ENCODE measurements at regions not wholly inside any gene's neighbourhood (a gene's known extent, or its start where the extent isn't known, plus 50 kb on each side); places are given as distances from the start of the nearest gene placed in this dataset.
"Not testable (repeated sequence)": the region's sequence is repeated elsewhere in the genome, so short reads cannot be mapped to it uniquely, and the experiment has no call there.

DNA sequence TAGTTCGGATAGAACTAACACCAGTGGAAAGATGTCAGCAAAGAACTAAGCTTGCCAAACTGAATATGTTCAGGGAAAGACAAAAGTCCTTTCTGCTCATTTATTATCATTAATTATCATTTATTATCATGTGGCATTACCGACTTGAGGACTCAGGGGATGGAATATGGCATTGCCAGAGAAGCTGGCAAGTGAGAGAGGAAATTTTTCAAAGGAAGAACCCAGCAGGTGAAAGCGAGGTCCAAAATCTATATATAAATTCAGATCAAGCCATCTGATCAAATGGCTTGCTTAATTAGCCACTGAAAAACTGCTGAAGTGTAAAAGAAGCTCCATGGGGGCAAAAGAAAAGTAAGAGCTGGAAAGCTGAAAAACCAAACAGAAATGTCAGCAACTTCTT is 1049.6 kb upstream of the SEMA6A start:
- no peak for DNase-seq (ENCODE audit: low spot score)

DNA sequence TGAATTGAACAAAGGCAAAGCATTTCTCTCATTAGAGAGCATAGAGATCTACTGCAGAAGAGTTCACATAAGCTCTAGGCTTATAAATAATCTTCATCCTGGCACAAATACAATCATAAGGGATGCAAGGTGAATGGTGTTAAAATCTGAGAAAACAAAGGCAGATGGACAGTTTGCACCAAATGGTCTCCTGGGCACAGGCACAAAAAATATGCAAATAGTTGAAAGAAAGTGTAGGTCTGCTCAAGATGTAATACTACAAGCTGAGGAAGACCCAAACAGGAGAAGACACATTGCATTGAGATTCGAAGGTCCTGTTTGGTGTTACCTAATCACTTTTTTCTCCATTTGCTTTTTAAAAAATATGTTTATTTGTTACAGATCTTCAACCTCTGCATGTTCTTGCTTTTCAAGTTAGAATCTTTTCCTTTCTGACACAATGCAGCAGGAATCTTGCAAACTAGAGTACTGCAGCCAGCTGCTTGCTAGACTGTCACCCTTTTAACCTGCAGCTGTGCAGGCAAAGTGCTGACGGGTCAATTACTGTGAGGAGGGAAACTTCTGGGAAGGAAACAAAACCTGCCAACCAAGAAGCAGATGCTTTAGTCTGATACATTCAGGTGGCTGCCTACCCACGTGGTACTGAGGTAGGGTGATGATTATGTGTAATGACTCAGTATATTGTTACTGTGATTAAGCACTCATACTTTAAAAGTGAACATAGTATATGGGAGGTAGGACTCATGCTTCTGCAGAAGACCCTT is 1048.6 kb upstream of the SEMA6A start:
- DNase-seq (ENCODE audit: low spot score) = no peak

DNA sequence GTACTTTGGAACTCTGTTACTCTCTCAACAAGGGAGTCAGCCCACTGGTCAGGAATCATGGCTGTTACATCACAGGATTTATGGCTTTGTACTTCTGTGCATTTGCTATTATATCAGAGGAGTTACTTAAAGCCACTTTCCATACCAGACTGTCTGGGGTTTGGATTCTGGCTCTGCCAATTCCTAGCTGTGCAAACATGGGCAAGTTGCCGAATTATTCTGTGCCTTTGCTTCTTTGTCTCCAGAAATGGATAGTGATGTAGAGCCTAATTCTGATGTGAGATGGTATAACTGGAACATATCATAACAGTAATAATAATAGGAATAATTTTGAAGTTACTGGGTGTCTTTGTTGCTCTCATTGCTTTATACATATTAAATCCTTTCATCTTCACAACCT is 1047.3 kb upstream of the SEMA6A start:
- no peak for DNase-seq (ENCODE audit: low spot score)

DNA sequence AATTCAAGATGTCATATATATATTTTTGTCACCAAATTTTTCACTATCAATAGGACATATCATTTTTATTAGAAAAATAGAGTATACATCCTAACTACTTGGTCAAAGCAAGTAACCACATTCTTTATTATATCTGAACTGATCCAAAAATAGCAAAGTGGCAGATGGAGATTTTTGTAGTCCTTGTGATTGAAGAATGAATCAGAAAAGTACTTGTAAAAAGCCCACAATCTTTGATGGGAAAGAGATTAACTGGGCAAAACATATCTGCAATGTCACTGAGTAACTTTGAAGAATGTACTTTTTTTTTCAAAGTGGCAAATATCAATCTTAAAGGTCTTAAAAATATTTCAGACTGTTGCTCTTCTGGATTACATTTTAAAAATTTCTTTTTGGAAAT is 1040.6 kb upstream of the SEMA6A start:
- DNase-seq (ENCODE audit: low spot score) = no peak

DNA sequence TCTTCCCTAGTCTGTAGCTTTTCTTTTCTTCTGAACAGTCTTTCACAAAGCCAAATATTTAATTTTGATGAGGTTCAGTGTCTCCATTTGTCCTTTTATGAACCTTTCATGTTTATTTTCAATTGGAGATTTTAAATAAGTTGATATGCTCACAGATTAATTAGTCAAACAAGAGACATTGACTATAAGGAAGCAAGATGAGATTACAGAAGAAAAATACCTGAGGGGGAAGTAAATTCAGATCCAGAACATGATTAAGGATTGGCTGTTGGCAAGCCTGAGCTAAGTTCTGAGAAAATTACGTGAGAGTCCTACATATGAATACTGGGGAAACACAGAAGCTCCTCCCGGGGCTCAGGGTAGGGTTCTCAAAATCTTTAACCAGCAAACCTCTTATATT is 1039.8 kb upstream of the SEMA6A start:
- DNase-seq (ENCODE audit: low spot score) = no peak

DNA sequence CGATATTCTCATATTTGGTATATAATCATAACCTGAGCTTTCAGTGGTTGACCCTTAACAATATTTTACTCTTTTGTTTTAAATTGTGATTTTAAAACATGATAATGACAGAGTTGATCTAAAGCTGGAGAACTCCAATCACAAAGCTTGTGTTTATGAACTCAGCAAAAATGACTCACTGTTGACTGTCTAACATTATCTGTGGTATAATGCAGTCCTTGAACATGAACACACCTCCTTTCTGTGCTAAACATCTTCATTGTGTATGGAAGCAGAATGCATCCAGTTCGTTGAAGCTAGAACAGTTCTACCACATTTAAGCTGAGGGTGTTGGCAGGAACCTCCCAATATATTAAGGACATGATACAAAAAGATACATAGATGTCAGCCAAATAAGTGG is 1030.2 kb upstream of the SEMA6A start:
- DNase-seq (ENCODE audit: low spot score) = no peak

DNA sequence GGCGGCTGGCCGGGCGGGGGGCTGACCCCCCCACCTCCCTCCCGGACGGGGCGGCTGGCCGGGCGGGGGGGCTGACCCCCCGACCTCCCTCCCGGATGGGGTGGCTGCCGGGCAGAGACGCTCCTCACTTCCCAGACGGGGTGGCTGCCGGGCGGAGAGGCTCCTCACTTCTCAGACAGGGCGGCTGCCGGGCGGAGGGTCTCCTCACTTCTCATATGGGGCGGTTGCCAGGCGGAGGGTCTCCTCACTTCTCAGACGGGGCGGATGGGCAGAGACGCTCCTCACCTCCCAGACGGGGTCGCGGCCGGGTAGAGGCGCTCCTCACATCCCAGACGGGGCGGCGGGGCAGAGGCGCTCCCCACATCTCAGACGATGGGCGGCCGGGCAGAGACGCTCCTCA is 1025.2 kb upstream of the SEMA6A start:
- not testable (repeated sequence) for DNase-seq (ENCODE audit: low spot score)

DNA sequence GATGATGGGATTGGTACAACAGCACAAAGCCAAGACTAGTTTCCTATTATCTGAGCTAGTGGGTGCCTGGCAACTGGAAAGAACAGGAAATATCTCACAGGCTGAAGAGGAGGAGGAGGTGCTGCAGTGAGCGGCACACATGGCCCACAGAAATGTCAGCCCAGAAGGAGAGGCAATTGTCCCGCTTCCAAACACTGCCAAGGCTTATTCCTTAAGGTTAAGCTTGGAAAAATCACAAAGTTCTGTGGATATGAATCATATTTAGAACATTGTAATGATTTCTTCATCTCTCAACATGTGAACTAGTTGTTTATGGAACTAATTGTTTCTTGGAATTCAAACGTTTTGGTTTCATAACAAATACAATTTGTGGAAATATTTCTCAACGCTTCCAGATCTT is 1019.5 kb upstream of the SEMA6A start:
- DNase-seq (ENCODE audit: low spot score) = no peak

DNA sequence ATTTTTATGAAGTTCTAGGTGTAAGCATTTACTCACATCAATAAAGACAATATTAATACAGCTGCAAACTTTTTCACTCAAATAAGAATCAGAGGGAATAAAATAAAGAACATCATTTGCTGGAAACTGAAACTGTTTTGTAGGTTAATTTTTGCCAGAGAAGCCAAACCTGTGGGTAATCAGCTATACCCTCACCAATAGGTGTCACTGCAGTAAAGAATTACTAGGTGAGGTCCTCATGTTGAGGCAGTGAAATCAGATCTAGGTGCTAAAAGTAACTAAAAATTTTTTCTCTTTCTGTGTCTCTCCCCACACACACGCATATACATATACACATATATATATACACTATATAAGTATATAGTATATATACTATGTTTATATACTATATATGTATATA is 1016.3 kb upstream of the SEMA6A start:
- no peak for DNase-seq (ENCODE audit: low spot score)

DNA sequence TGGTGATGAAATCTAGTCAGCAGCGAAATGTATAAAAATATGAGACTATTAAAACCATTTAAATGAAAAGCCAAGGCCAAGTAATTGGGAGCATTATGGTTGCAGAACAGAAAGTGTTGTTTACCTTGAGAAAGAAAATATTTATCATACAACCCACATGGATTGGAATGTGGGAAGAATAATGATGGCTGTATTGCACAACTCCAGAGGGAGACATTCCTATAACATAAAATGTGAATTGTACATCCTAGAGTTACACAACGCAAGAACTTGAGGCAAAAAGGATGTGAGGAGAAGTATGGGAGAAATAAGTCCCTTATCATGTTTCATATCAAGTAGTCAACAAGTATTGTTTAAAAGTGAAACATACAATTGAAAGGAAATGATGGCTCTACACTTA is 1014.0 kb upstream of the SEMA6A start:
- DNase-seq (ENCODE audit: low spot score) = no peak

DNA sequence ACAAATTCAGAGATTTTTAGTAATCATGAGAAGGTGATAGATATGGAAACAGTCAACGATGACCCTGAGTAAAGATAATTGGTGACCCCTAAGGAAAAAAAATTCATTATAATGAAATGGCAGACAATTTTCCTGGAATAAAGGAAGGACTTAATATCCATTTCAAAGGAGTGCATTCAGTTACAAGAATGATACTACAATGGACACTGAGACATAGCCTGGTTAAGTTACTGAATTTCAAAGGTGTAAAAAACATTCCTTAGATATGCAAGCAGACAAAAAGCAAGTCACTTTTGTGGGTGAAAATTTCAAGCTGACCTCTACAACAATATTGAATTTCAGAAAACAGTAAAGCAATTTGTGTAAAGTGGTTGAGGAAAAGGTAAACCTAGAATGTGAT is 1012.5 kb upstream of the SEMA6A start:
- no peak for DNase-seq (ENCODE audit: low spot score)

DNA sequence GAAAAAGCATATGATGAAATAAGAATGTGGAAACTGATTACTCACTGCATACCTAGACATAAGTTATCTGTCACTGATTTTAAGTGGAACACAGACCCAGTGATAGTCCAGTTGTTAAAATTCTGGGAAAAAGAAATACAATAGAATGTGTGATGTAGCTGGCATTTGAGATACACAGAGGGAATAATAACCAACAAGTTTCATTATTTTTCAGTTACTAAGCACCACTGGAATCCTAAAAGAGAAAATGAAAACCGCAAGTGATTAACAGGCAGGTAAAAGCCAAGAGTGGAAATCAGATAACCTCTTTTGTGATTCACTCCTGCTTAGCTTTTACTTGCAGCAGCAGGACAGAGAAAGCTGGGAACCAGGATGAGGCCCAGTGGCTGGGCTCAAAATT is 994.0 kb upstream of the SEMA6A start:
- DNase-seq (ENCODE audit: low spot score) = no peak

DNA sequence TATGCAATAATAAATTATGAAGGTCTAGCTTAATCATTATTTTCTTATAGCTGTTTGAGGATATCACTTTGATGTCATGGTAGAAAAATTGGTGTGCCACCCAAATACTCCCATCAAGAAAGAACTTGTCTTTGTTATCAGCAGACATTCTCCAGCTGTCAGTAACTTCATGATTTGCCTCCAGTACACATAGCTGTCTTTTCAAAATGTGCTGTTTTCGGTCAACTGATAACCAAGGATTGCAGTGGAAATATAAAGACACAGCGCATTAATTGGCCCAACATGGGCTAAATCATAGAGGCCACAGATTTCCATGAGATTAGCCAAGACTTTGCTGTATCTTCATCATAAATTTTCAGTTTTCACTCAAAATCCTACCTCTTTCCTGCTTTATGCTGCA is 993.5 kb upstream of the SEMA6A start:
- no peak for DNase-seq (ENCODE audit: low spot score)

DNA sequence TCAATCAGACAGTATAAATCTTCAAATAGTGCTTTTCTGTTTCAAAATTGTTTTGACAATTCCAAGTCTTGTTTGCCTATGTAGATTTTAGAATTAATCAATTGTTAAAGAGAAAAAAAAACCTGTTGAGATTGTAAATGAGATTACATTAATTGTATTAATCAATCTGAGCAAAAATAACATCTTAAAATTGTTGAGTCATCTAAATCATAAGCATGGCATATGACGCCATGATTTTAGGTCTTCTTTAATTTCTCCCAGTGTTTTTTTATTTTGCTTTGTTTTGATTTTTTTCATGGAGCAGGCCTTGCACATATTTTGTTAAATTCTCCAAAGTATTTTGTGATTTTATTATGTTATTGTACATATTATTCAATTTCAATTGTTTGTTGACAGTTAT is 988.0 kb upstream of the SEMA6A start:
- DNase-seq (ENCODE audit: low spot score) = no peak

DNA sequence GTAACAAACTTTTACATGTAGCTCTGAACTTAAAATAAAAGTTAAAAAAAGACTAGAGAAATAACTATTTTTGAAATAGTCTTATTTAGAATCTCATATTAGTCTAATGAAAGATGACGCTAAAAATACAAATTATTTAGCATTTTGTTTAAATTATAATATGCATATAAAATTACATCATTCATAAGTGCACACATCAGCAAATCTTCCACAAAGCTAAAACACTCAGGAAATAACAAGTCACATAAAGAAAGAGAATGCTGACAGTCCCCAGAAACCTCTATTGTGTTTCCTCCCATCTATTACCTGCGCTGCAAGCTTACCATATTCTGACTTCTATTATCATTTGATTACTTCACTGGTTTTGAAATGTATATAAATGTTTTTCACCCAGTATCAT is 986.9 kb upstream of the SEMA6A start:
- DNase-seq (ENCODE audit: low spot score) = no peak

DNA sequence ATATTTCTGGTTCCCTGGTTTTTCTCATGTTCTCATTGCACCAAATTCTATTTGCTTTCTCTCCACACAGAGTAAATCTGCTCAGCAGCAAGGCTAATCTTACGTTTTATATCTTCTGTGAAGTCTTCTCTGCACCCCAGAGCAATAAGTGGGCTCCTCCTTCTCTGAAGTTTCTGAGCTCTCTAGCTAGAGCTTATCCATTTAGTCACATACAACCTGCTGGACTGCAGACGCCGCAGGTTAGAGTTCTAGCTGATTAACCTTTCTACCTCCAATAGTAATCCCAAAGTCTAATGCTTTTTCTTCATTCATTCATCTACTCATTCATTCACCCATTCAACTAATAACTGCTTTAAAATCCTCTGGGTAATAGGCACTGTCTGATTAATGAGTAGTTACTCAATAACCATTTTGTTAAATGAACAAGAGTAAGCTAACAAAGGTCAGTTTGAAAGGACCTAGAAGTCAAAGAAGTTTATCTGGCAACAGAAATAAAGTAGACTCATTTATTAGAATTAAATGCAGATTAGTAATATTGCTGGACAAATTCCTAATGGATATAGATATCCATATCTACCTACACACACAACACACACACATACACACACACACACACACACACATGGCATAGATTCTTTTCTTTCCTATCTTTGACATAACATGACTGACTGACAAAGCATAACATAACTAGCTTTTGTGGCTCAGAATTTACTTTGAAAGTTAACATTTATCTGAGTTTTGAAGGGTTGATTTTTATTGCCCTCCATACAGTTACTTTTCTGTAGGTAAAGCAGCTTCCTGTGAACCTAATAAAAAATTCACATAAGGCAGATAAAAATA is 984.6 kb upstream of the SEMA6A start:
- DNase-seq (ENCODE audit: low spot score) = no peak

DNA sequence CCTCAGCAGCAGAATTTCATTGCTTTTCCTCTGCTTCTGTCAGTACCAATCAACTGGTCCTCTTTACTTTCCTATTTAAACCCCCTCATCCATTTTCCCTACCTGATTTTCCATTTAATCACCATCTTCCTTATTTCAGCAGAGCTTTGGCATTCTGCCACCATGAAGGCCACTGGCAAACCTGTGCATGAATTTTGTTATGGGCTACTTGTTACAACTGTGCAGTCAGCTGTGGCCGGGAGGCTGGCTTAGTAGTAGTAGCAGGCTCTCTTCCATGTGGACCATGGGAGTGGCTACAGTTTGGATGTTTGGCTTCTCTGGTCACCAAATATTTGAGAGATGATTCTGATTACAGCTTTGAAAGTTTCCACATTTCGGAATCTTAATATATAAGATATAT is 976.6 kb upstream of the SEMA6A start:
- DNase-seq (ENCODE audit: low spot score) = no peak

DNA sequence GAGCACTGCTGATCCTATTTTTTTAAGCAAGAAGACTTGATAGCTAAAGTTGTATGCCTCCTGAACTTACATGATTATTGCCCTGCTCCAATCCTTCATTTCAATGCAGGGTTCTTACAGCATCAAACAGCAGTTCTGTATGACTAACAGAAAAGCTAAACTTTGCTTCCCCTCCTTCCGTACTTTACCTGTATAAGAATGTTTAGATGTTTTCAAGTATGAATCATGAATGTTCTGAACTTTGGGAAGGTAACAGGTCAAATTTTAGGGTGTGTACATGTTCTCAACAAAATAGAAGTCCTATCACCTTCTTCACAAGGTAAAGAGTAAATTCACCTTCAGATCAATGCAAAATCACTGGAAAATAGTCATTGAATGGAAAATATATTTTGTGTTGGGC is 972.6 kb upstream of the SEMA6A start:
- DNase-seq (ENCODE audit: low spot score) = no peak

DNA sequence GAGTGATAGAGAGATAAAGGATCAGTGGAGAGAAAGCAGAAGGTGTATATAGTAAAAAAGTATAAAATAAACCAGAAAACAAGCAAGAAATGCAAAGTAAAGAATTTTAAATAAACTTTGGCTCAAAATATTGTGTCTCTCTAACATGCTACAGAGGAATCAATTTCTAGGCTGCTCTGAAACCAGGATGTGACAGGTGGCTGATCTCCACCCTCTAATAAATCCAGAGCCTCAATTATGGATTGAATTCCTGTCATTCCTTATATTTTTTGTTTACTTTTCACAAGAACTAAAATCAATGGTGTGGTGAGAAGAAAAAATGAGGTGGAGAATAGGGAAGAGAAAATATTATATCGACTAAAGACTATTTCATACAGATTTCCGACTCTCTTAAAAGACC is 965.1 kb upstream of the SEMA6A start:
- no peak for DNase-seq (ENCODE audit: low spot score)

DNA sequence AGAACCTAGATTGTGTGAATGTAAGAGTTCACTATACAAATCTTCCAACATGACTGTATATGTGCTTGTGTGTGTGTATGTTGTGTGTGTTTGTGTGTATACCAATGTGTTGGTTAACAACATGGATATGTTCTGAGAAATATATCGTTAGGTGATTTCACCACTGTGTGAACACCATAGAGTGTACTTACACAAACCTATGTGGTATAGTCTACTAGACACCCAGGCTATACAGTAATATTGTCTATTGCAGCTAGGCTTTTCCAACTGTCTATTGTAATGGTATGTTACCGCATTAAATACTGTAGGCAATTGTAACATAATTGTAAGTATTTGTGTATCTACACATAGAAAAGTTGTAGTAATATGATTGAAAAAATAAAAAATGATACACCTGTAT is 959.2 kb upstream of the SEMA6A start:
- DNase-seq (ENCODE audit: low spot score) = no peak

DNA sequence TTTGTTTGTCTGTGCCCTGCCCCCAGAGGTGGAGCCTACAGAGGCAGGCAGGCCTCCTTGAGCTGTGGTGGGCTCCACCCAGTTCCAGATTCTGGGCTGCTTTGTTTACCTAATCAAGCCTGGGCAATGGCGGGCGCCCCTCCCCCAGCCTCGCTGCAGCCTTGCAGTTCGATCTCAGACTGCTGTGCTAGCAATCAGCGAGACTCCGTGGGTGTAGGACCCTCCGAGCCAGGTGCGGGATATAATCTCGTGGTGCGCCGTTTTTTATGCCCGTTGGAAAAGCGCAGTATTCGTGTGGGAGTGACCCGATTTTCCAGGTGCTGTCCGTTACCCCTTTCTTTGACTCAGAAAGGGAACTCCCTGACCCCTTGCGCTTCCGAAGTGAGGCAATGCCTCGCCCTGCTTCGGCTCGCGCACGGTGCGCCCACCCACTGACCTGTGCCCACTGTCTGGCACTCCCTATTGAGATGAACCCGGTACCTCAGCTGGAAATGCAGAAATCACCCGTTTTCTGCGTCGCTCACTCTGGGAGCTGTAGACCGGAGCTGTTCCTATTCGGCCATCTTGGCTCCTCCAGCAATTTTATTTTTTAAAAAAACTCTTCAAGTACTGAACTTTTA is 958.5 kb upstream of the SEMA6A start:
- not testable (repeated sequence) for DNase-seq (ENCODE audit: low spot score)

DNA sequence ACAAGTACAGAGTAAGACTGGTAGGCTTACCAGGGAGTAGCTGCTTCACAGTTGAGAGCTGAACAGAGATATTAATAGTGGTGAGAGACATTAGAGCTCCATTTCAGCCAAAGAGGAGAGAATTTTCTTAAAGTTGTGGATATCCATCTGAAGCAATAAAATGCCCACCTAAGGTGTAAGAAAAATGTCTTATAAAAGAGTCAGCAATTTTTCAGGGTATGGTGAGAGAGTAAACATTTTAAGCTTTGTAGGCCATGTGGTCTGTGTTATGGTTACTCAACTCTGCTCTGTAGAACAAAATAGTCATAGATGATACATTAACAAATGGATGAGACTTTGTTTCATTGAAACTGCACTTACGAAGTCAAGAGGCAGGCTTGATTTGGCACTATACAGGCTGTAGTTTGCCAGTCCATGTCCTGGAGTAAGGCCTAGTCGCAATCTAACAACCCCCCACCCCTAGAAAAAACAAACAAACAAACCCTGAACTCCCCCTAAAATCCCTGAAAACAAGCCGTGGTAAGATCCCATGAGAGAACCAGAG is 945.4 kb upstream of the SEMA6A start:
- DNase-seq (ENCODE audit: low spot score) = no peak

DNA sequence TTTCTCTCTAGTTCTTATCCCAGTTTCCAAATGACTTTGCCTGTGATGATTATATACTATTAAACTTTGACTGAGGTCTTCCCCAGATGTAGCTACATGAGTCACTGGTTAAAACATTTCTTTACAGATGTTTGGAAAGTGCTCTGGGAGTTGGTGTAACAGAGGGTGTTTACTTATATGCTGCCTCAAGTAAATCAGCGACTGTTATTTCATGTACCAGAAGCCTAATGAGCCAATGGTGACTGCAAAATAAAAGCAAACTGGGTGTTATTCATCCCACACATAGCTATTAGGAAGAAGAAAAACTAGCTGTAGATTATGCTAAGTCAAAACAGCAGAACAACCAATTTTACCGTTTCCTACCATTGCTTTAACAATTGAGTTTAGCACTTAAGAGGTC is 929.7 kb upstream of the SEMA6A start:
- DNase-seq (ENCODE audit: low spot score) = no peak
